NCI-H2029 treated with DMSO at 0.1 percent for 48 hours (cell line): ENCODE measurements at regions not wholly inside any gene's neighbourhood (a gene's known extent, or its start where the extent isn't known, plus 50 kb on each side); places are given as distances from the start of the nearest gene placed in this dataset.

Experiments
- DNase-seq: peaks from one replicate; lab custom pipeline; 2025; lab: John Stamatoyannopoulos, UW

GRCh38 chr2:240226672-240227537 lies 86.4 kb upstream of the OTOS start:
- DNase-seq, result no peak

DNA sequence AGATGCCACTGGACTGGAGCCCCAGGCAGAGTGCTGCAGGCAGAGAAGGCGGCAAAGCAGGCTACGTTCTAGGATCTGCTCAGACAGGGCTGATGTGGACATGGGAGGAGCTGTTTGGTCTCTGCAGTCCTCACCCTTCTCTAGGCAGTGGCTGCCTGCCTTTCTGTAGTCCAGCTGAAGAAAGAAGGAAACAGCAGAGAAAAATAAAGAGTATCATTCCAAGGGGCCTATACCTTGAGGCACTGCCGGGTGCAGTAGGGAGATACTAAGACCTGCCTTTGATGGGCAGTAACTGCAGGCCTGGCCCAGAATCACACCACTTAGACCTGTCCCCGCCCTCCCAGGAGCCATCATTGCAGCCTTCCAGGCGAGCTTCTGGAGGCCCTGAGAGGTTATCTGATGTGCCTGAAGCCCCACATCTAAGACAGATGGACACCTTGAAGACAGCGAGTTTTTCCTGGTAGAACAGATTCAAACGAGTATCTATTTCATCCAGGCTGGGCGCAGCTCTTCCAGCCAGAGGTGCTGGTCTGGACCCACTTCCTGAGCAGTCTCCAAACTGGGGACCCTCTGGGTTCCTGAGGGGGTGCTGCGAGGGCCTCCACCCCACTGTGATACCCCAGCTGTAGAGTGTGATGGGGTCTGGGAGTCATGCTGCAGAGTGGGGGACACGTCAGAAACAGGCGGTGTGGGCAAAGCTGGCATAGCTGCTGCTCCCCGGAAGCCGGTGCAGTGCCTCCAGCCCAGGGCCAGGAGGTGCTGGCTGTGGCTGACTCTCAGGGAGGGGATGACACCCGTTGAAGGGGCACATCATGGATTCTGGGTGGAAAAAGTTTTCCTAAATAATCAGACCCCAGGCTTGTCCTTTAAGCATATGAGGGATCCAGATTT lies 87.3 kb upstream of the OTOS start:
- no peak for DNase-seq

GRCh38 chr2:240229005-240229404 lies 88.5 kb upstream of the OTOS start:
- no peak for DNase-seq

- no peak for DNase-seq
Measured at GRCh38 chr2:240229603-240230235, 89.3 kb upstream of the OTOS start.

DNA sequence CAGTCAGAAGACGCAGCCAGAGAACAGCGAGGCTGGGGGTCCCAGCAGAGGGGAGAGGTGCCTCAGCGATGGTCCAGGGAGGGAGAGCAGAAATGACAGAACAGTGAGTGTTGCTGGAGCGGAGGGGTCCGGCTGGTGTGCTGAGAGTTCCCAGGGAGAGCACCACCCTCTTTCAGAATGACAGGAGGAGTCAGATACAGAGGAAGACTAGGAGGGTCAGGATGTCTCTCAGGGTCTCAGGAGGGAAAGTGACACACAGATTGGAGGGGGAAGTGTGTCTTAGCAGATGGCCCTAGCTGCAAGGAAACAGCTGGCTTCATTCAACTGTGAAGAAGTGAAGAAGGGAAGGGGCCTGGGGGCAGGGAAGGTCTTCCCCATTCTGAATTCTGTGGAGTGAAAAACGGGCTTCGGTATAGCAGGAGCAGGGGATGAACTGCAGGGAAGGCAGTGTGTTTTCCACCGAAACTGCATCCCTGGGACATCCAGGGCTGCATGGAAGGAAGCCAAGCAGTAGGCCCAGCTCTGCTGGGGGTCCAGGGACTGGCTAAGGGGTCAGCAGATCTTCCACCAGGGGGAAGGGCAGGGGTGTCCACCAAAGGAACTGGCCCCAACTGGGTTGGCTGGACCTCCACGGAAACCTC lies 90.0 kb upstream of the OTOS start:
- DNase-seq, result no peak

DNA sequence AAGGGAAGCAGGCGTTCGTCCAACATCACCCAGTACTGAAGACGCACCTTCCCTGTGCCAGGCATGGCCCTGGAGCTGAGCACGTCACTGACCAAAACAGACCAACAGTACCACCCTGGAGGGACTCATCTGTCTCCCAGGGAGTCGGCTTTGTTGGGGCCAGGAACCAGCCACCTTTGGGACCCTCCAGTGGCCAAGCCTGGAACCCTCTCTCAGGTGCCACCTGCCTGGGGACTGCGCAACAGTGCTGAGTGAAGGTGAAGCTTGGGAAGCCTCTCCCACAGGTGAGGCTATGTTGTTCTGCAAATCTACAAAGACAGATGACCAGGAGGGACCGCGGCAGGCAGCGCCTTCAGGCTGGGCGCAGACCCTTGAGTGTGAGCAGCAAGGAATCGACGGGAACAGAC lies 91.4 kb upstream of the OTOS start:
- DNase-seq, result no peak

DNA sequence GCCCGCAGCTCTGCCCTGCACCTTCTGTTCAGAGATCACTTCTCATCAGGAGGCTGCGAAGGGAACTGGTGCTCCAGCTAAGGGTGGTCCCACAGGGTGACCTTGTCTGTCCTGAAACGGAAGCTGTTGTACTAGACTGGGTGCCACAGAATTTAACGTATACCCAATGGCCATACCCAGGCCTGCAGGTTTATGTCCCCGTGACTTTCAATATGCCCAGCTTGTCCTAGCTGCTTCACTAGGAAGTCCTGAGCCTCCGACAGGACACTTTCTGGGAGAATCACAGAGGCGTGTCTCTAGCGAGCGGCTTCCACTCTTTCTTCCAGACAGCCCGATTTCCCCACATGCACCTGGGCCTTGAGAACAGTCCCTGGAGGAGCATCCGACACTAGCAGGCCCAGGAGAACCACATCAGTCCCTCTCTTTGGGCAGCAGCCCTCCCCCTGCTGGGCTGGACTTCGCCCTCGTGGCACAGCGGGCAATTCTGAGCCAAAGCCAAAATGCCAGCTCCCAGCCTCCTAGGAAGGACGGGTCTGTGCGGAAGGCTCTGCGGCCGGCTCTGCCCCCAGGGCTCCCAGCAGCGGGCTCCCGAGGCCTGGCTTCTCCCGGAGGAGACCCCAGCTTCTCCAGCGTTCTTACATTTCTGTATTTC lies 91.9 kb upstream of the OTOS start:
- no peak for DNase-seq

DNA sequence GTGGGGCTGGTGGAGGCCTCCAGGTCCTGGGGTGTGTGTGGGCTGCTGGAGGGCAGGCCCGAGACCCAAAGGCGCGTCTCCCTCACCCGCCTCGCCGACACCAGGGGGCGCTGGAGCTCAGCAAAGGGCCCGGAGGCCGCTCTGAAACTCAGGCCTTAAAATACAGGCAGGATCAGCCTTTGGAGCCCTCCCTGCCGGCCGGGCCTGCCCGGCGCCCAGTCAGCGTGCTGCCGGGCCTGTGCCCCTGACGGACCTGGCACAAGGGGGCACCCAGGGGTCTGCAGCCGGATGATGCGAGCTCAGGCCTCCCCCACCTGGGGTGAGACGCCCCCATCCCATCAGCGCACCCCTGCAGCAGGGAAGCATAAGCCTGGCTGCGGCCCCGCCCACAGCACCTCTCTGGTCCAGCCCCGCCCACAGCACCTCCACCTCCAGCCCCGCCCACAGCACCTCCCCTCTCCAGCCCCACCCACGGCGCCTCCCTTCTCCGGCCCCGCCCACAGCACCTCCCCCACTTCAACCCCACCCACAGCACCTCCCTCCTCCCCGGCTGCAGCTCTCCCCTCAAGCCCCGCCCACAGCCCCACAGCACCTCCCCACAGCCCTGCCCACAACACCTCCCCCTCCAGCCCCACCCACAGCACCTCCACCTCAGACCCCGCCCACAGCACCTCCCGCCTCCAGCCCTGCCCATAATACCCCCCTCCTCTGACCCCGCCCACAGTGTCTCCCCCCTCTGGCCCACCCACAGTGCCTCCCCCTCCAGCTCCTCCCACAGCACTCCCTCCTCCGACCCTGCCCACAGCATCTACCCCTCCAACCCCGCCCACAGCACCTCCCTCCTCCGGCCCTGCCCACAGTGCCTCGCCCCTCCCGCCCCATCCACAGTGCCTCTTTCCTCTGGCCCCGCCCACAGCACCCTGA lies 92.8 kb upstream of the OTOS start:
- DNase-seq, result peak; percentile 19

DNA sequence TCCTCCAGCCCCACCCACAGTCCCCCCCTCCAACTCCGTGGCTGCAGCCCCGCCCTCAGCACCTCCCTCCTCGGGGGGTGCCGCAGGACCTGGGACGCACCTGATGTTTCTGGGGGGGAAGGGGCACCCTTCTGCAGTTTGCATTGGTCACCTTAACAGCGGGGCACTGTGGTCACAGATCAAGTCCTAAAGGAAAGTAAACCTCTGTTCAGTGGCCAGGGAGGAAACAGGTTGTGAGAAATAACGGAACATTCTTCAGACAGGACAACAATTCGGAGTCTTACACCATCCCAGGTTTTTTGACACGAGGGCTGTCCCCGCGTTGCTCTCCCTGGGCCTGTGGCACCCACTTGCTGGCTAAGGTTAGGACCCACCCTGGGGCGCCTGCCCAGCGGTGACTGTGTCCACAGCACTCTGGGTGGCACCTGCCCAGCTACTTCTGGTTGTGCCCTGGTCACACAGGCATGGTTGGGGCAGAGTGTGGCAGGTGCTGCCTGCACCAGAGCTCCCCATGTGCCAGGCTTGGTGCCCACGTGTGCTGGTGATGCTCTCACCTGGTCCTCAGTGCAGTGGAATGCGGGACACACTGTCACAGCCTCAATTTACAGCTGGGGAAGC lies 93.5 kb upstream of the OTOS start:
- DNase-seq, result no peak

- no peak for DNase-seq
Measured at GRCh38 chr2:240234503-240234951, 94.1 kb upstream of the OTOS start.

DNA sequence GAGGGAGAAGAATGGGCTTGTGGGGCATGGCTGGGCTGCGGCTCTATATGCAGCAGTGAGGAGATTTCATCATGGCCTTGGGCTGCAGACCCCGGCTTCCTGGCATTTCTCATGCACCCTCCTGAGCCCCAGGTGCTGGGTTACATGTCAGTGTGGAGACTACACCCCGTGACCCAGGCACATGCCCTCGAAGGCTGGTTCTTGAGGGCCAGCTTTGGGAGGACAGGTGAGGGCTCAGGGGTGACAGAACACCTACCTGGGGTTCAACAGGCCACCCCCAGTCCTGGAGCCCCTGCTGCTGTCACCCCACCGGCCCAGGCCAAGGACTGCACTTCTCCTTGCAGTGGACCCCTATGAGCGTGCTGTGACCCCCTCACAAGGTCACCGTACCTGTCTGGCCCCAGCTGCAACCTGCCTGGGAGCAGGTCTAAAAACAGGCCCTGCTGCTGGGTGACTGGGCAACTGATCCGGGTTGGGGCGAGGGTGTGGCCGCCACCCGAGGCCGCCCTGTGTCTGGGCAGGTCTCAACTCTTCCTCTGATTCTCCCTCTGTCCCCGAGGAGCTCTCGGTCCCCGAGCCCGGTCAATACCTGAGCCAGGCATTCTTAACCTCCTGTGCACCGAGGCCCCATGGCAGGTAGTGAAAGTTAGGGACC lies 94.8 kb upstream of the OTOS start:
- no peak for DNase-seq

DNA sequence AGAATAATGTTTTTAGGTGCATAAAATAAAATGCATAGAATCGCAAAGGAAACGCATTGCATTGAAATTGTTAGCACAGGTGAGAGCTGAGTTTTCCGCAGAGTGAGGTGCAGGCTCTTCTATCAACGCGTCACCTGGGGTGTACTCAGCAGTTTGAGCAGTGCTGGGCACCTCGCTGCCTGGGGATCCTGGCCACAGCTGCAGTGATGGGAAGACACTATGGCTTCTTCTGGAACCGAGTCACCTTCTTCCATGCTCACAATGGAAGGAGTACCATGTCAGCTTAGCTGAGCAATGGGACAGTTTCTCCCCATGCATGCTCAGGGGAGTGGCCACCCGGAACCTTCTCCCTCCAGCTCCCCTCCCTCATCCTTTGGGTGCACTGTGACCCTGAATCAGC lies 95.4 kb upstream of the OTOS start:
- no peak for DNase-seq

DNA sequence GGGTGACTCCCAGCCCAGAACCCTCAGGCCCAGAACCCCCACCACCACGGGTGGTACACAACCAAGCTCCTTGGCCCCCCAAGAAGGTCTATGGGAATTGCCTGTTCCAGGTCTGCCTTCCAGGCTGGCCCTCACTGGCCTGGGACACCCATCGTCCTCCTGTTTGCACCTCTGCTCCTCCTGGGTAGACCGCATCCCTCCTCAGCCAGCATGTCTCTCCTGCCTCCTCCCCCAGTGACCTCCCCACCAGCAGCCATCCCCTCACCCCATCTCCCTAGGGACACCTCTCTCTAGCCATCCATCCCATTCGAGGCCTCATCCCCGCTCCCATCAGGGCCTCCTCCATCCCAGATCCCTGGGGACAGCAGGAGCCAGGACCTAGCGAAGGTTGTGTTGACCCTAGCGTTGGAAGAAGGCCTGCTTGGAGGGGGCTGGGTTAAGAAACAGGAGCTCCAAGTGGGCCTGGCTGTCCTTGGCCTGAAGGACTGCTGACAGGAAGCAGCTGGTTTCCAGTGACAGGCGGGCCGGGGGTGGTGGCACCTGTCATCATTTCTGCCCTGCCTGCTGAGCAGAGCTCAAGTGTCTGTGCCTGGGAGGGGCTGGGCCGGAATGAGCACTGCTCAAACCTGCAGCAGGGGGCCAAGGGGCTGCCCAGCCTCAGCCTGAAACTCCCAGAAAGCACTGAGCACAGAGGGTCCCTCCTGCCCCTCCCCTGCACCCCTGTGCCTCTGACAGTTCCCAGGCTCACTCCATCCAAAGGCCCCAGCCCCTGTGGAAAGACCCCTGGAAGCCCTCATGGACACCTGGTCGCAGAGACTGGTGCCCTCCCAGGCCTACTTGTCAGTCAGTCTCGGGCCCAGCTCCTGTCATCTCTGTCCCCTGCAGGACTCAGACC lies 96.0 kb upstream of the OTOS start:
- peak; percentile 39 for DNase-seq

- no peak for DNase-seq
Measured at GRCh38 chr2:240237609-240238174, 97.2 kb upstream of the OTOS start.

- DNase-seq, result no peak
Measured at GRCh38 chr2:240238201-240238600, 97.7 kb upstream of the OTOS start.

DNA sequence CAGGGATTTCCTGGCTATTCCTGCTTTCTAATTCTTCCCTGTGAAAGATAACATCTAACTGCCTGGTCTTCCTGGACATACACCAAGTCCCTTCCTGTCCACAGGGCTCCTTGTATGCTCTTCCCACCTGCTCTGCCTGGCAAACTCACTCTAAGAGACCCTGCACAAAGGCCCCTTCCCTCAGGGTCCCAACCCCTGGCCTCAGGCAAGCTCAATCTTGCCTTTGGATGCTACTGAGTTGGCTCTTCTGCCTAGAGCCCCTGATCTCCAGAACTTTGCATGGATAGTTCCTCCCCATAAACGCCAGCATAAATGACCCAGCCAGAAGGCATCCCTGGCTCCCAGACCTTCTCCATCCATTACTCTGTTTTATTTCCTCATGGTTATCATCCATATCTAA lies 98.3 kb upstream of the OTOS start:
- DNase-seq, result no peak

DNA sequence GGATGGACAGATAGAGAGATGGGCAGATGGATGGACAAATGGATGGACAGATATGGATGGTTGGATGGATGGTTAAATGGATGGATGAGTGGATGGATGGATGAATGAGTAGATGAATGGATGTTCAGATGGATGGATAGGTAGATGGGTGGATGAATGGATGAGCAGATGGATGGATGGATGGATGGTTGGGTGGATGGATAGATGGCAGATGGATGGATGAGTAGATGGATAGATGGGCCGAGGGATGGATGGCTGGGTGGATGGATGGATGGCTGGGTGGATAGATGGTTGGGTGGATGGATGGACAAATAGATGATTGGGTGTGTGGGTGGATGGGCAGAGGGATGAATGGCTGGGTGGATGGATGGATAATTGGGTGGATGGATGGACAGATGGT lies 98.9 kb upstream of the OTOS start:
- DNase-seq, result no peak
